OCI-LY1 (cell line): ENCODE measurements at regions not wholly inside any gene's neighbourhood (a gene's known extent, or its start where the extent isn't known, plus 50 kb on each side); places are given as distances from the start of the nearest gene placed in this dataset.

ENCODE experiments used
- H2AFZ ChIP-seq: fragments of 200-600 bp; sonication (generic), shearing (Covaris generic); 2 replicates; pipeline ENCODE4 v1.6.0; 2014; ENCODE audit warnings: antibody characterized with exemption, mild to moderate bottlenecking, low read length
- H3F3A ChIP-seq: fragments of 200-600 bp; sonication (generic), shearing (Covaris generic); 2 replicates; pipeline ENCODE4 v1.6.0; 2014; ENCODE audit warnings: mild to moderate bottlenecking, antibody characterized with exemption, low read length, moderate library complexity; ENCODE audit not compliant: insufficient read depth
- H3K27ac ChIP-seq: fragments of 200-600 bp; sonication (generic); 2 replicates; pipeline ENCODE4 v1.5.1; 2014; ENCODE audit warnings: low read length, mixed run types, mild to moderate bottlenecking, low read depth; ENCODE audit not compliant: poor library complexity, severe bottlenecking
- H3K27me3 ChIP-seq: fragments of 200-600 bp; sonication (generic); 2 replicates; pipeline ENCODE4 v1.6.0; 2014; ENCODE audit warnings: antibody characterized with exemption, mild to moderate bottlenecking, low read length, moderate library complexity; ENCODE audit not compliant: insufficient read depth
- H3K36me3 ChIP-seq: fragments of 200-600 bp; sonication (generic); 2 replicates; pipeline ENCODE4 v1.6.1; 2014; ENCODE audit warnings: mild to moderate bottlenecking, antibody characterized with exemption, low read length, moderate library complexity, mixed read lengths; ENCODE audit not compliant: insufficient read depth
- H3K4me1 ChIP-seq: fragments of 200-600 bp; sonication (generic); 2 replicates; pipeline ENCODE4 v1.5.1; 2014; ENCODE audit warnings: mild to moderate bottlenecking, low read length, moderate library complexity; ENCODE audit not compliant: insufficient read depth, severe bottlenecking
- H3K4me2 ChIP-seq: fragments of 200-600 bp; sonication (generic), shearing (Covaris generic); 2 replicates; pipeline ENCODE4 v1.6.1; 2014; ENCODE audit warnings: low read length
- H3K4me3 ChIP-seq: fragments of 200-600 bp; sonication (generic); 2 replicates; pipeline ENCODE4 v1.5.1; 2014; ENCODE audit warnings: low read length, low read depth, mild to moderate bottlenecking, mixed read lengths; ENCODE audit not compliant: poor library complexity, severe bottlenecking
- H3K79me2 ChIP-seq: fragments of 200-600 bp; shearing (Covaris generic); 2 replicates; pipeline ENCODE4 v1.6.1; 2016; ENCODE audit warnings: mixed run types, low read length, mixed read lengths; ENCODE audit not compliant: insufficient read depth
- H3K9ac ChIP-seq: fragments of 200-600 bp; sonication (generic), shearing (Covaris generic); 2 replicates; pipeline ENCODE4 v1.6.1; 2014; ENCODE audit warnings: mild to moderate bottlenecking, low read length, mixed read lengths
- H3K9me2 ChIP-seq: fragments of 200-600 bp; sonication (generic), shearing (Covaris generic); 2 replicates; pipeline ENCODE4 v1.6.1; 2014; ENCODE audit warnings: low read depth, mild to moderate bottlenecking, low read length, mixed read lengths
- H3K9me3 ChIP-seq: fragments of 200-600 bp; shearing (Covaris generic); 2 replicates; pipeline ENCODE4 v1.6.1; 2014; ENCODE audit warnings: low read length, mixed read lengths
- H4K20me1 ChIP-seq: fragments of 200-600 bp; sonication (generic), shearing (Covaris generic); 2 replicates; pipeline ENCODE4 v1.6.0; 2016; ENCODE audit warnings: mild to moderate bottlenecking, low read length; ENCODE audit not compliant: insufficient read depth
- EZH2 ChIP-seq: fragments of 200-600 bp; sonication (generic), shearing (Covaris generic); IDR thresholded peaks from 2 replicates; pipeline ENCODE4 v1.8.0; 2017; ENCODE audit warnings: borderline replicate concordance, mixed run types, mild to moderate bottlenecking, antibody characterized with exemption, low read length, moderate library complexity, mixed read lengths
- TF ChIP-seq, protein P1 (sequence below): fragments of 200-600 bp; sonication (generic), shearing (Covaris generic); IDR thresholded peaks from 2 replicates; pipeline ENCODE4 v1.5.1; 2017; ENCODE audit warnings: mild to moderate bottlenecking, antibody characterized with exemption, low read length, moderate library complexity, mixed read lengths

- Histone ChIP-seq H3K36me3 (no peaks in the 10 kb centered on the region), H3F3A (no peaks in the 10 kb centered on the region), H3K4me1 (no peaks in the 10 kb centered on the region), H3K9me2 (no peaks in the 10 kb centered on the region), H3K4me2 (no peak overlapping the region), H3K27ac (no peak overlapping the region), H3K4me3 (no peak overlapping the region), H3K27me3 (no peaks in the 10 kb centered on the region), H3K79me2 (no peaks in the 10 kb centered on the region), H2AFZ (no peak overlapping the region), H3K9me3 (no peaks in the 10 kb centered on the region), H4K20me1 (no peaks in the 10 kb centered on the region), H3K9ac (no peak overlapping the region)
- TF ChIP-seq, protein P1, sequence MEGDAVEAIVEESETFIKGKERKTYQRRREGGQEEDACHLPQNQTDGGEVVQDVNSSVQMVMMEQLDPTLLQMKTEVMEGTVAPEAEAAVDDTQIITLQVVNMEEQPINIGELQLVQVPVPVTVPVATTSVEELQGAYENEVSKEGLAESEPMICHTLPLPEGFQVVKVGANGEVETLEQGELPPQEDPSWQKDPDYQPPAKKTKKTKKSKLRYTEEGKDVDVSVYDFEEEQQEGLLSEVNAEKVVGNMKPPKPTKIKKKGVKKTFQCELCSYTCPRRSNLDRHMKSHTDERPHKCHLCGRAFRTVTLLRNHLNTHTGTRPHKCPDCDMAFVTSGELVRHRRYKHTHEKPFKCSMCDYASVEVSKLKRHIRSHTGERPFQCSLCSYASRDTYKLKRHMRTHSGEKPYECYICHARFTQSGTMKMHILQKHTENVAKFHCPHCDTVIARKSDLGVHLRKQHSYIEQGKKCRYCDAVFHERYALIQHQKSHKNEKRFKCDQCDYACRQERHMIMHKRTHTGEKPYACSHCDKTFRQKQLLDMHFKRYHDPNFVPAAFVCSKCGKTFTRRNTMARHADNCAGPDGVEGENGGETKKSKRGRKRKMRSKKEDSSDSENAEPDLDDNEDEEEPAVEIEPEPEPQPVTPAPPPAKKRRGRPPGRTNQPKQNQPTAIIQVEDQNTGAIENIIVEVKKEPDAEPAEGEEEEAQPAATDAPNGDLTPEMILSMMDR: no peak
- TF ChIP-seq EZH2: no peak
These were observed 289.9 kb upstream of the FAM241A start for GRCh38 chr4:111855308-111855707.

GRCh38 chr4:111864066-111864465 is 281.2 kb upstream of the FAM241A start:
- no peaks in the 10 kb centered on the region for H3K9me2 ChIP-seq
- H3K27ac ChIP-seq: no peak overlapping the region
- no peaks in the 10 kb centered on the region for H3F3A ChIP-seq
- H3K27me3 ChIP-seq: no peaks in the 10 kb centered on the region
- no peaks in the 10 kb centered on the region for H3K79me2 ChIP-seq
- H4K20me1 ChIP-seq: no peaks in the 10 kb centered on the region
- H2AFZ ChIP-seq: no peak overlapping the region
- no peak overlapping the region for H3K4me3 ChIP-seq
- TF ChIP-seq EZH2: no peak
- TF ChIP-seq, protein P1: no peak
- no peak overlapping the region for H3K4me2 ChIP-seq
- no peaks in the 10 kb centered on the region for H3K9me3 ChIP-seq
- no peaks in the 10 kb centered on the region for H3K4me1 ChIP-seq
- H3K36me3 ChIP-seq: no peaks in the 10 kb centered on the region
- no peak overlapping the region for H3K9ac ChIP-seq

DNA sequence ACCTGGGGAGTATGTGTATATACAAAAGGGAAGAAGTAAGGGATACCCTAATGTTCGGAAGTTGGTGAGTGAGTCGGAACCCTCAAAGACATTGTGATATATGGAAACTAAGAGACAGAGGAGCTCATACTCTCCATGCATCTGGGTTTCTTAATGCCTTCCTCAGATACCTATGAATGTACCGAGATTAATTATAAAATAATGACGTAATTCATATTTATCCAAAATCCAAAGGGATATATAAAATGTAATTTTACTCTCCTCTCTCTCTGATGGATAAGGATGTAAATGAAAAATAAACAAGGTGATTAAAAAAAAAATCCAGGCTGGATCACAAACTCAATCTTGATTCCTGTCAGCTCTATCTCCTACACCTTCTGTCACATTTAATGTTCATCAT is 275.9 kb upstream of the FAM241A start:
- Histone ChIP-seq H4K20me1 (no peaks in the 10 kb centered on the region), H3K4me2 (no peak overlapping the region), H3K27ac (no peak overlapping the region), H3K79me2 (no peaks in the 10 kb centered on the region), H3K36me3 (no peaks in the 10 kb centered on the region), H3K27me3 (no peaks in the 10 kb centered on the region), H3K9ac (no peak overlapping the region), H3F3A (no peaks in the 10 kb centered on the region), H3K9me3 (no peaks in the 10 kb centered on the region), H3K4me3 (no peak overlapping the region), H3K4me1 (no peaks in the 10 kb centered on the region), H3K9me2 (no peaks in the 10 kb centered on the region), H2AFZ (no peak overlapping the region)
- TF ChIP-seq, protein P1: no peak
- no peak for TF ChIP-seq EZH2
